Calu3 (cell line): ENCODE measurements at regions not wholly inside any gene's neighbourhood (a gene's known extent, or its start where the extent isn't known, plus 50 kb on each side); places are given as distances from the start of the nearest gene placed in this dataset.

Experiments used
- BruUV-seq: library from RNA; stranded (reverse); fragments of 400-500 nt; replicated peaks from 2 replicates; lab custom pipeline; 2021; lab: Mats Ljungman, UMichigan
- CTCF ChIA-PET: fragments of 300-600 bp; sonication (Branson Sonifier 250); formaldehyde crosslinking; loops from one replicate; lab custom pipeline; 2022; ENCODE audit warnings: antibody characterized with exemption; lab: Charles Lee
- DNase-seq: peaks from one replicate; pipeline ENCODE4 v3.0.0; 2022
- H3K27ac Mint-ChIP-seq: one replicate; pipeline ENCODE4 v1.8.0; 2022; ENCODE audit warnings: mixed read lengths; ENCODE audit not compliant: unreplicated experiment
- H3K27me3 Mint-ChIP-seq: one replicate; pipeline ENCODE4 v1.8.0; 2022; ENCODE audit warnings: mixed read lengths; ENCODE audit not compliant: unreplicated experiment
- H3K36me3 Mint-ChIP-seq: one replicate; pipeline ENCODE4 v1.8.0; 2022; ENCODE audit warnings: mild to moderate bottlenecking, moderate library complexity, mixed read lengths; ENCODE audit not compliant: insufficient read depth, unreplicated experiment
- H3K4me1 Mint-ChIP-seq: one replicate; pipeline ENCODE4 v1.8.0; 2022; ENCODE audit warnings: mild to moderate bottlenecking, low read depth, mixed read lengths; ENCODE audit not compliant: unreplicated experiment
- H3K4me3 Mint-ChIP-seq: one replicate; pipeline ENCODE4 v1.8.0; 2022; ENCODE audit warnings: mild to moderate bottlenecking, low read depth, moderate library complexity, mixed read lengths; ENCODE audit not compliant: unreplicated experiment
- H3K9me3 Mint-ChIP-seq: one replicate; pipeline ENCODE4 v1.8.0; 2022; ENCODE audit warnings: low read depth, mixed read lengths; ENCODE audit not compliant: unreplicated experiment
- intact Hi-C: fragments of 100-400 bp; cut with micrococcal nuclease; formaldehyde crosslinking; loops from one replicate; pipeline ENCODE4 v1.10.0; 2022; ENCODE audit not compliant: unreplicated experiment
- TF ChIP-seq, protein P1 (sequence below): fragments of 200-600 bp; IDR thresholded peaks from one replicate; pipeline ENCODE4 v1.8.0; 2022; ENCODE audit warnings: antibody characterized with exemption; ENCODE audit not compliant: unreplicated experiment

DNA sequence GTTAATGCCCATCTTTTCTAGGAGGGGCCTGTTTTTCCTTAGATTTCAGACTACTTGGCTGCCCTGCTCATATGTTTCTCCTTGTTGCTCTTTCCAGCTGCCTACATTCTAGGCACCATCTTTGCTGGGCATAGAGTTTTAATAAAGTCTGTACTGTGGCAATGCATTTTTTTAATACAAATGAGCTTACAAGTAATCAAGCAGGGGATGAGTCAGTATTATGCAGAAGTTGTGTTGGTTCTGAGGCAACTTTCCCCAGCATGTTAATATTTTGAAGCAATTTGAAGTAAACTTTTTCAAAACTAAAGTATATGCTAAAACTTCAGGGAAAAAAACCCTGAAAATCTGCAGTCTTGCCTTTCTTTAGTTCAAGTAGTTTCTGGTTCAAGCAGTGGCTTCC is 372.0 kb upstream of the GATB start:
- TF ChIP-seq, protein P1, sequence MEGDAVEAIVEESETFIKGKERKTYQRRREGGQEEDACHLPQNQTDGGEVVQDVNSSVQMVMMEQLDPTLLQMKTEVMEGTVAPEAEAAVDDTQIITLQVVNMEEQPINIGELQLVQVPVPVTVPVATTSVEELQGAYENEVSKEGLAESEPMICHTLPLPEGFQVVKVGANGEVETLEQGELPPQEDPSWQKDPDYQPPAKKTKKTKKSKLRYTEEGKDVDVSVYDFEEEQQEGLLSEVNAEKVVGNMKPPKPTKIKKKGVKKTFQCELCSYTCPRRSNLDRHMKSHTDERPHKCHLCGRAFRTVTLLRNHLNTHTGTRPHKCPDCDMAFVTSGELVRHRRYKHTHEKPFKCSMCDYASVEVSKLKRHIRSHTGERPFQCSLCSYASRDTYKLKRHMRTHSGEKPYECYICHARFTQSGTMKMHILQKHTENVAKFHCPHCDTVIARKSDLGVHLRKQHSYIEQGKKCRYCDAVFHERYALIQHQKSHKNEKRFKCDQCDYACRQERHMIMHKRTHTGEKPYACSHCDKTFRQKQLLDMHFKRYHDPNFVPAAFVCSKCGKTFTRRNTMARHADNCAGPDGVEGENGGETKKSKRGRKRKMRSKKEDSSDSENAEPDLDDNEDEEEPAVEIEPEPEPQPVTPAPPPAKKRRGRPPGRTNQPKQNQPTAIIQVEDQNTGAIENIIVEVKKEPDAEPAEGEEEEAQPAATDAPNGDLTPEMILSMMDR: no peak
- CTCF ChIA-PET: no interaction called here
- no peaks in the 10 kb centered on the region for H3K4me1 Mint-ChIP-seq
- no peak overlapping the region for H3K27ac Mint-ChIP-seq
- H3K9me3 Mint-ChIP-seq: no peaks in the 10 kb centered on the region
- H3K4me3 Mint-ChIP-seq: no peak overlapping the region
- no peaks in the 10 kb centered on the region for H3K36me3 Mint-ChIP-seq
- DNase-seq: no peak
- intact Hi-C loops: no loop called here
- peaks cover 66% of the 10 kb centered on the region for H3K27me3 Mint-ChIP-seq
- BruUV-seq: no TSS peak

DNA sequence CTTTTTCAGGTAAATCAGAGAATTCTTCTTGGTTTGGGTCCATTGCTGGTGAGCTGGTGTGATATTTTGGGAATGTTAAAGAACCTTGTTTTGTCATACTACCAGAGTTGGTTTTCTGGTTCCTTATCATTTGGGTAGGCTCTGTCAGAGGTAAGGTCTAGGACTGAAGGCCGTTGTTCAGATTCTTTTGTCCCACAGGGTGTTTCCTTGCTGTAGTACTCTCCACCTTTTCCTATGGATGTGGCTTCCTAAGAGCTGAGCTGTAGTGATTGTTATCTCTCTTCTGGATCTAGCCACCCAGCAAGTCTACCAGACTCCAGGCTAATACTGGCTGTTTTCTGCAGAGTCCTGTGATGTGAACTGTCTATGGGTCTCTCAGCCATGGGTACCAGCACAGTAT is 367.5 kb upstream of the GATB start:
- Mint-ChIP-seq H3K4me1 (no peaks in the 10 kb centered on the region), H3K4me3 (no peak overlapping the region), H3K27ac (no peak overlapping the region), H3K36me3 (no peaks in the 10 kb centered on the region), H3K27me3 (peaks cover 76% of the 10 kb centered on the region), H3K9me3 (peaks cover 2% of the 10 kb centered on the region)
- TF ChIP-seq, protein P1: no peak
- no TSS peak for BruUV-seq
- CTCF ChIA-PET: no interaction called here
- intact Hi-C loops: no loop called here
- DNase-seq: no peak

- DNase-seq: no peak
- no peak overlapping the region for H3K27ac Mint-ChIP-seq
- TF ChIP-seq, protein P1: no peak
- no peaks in the 10 kb centered on the region for H3K36me3 Mint-ChIP-seq
- peaks cover 64% of the 10 kb centered on the region for H3K27me3 Mint-ChIP-seq
- no peak overlapping the region for H3K4me3 Mint-ChIP-seq
- no peaks in the 10 kb centered on the region for H3K4me1 Mint-ChIP-seq
- no TSS peak for BruUV-seq
- CTCF ChIA-PET: no interaction called here
- H3K9me3 Mint-ChIP-seq: peaks cover 2% of the 10 kb centered on the region
- intact Hi-C loops: no loop called here
Measured at GRCh38 chr4:152126238-152126637, 365.4 kb upstream of the GATB start.

GRCh38 chr4:152118819-152119553 is 358.2 kb upstream of the GATB start:
- no peaks in the 10 kb centered on the region for H3K36me3 Mint-ChIP-seq
- BruUV-seq: no TSS peak
- peaks cover 44% of the 10 kb centered on the region for H3K27me3 Mint-ChIP-seq
- TF ChIP-seq, protein P1: no peak
- H3K27ac Mint-ChIP-seq: no peak overlapping the region
- intact Hi-C loops: no loop called here
- no peaks in the 10 kb centered on the region for H3K9me3 Mint-ChIP-seq
- no peak overlapping the region for H3K4me3 Mint-ChIP-seq
- CTCF ChIA-PET: no interaction called here
- no peaks in the 10 kb centered on the region for H3K4me1 Mint-ChIP-seq
- DNase-seq: no peak
